ENCODE measurements at regions not wholly inside any gene's neighbourhood (a gene's known extent, or its start where the extent isn't known, plus 50 kb on each side); places are given as distances from the start of the nearest gene placed in this dataset.

GRCh38 chr2:144947709-144948037 lies 427.8 kb upstream of the ZEB2 start:
- Histone ChIP-seq H3K27me3 (no peaks in the 10 kb centered on the region), H3K27ac (no peak overlapping the region), H3K9me3 (no peaks in the 10 kb centered on the region), H3K4me3 (no peak overlapping the region), H3K36me3 (ENCODE audit: low read depth, missing control alignments) (no peaks in the 10 kb centered on the region), H3K4me1 (no peaks in the 10 kb centered on the region)
- TF ChIP-seq CTCF (IDR thresholded peaks at IDR 0.05) (no peak), POLR2A (IDR thresholded peaks at IDR 0.05) (no peak)
- intact Hi-C loops (cut with DNase I; ENCODE audit: low total_unique reads) = no loop called here
- DNase-seq = no peak
- 43 to 74% methylated on average over 2 of the region's 2 CpGs for WGBS, 2 donors

DNA sequence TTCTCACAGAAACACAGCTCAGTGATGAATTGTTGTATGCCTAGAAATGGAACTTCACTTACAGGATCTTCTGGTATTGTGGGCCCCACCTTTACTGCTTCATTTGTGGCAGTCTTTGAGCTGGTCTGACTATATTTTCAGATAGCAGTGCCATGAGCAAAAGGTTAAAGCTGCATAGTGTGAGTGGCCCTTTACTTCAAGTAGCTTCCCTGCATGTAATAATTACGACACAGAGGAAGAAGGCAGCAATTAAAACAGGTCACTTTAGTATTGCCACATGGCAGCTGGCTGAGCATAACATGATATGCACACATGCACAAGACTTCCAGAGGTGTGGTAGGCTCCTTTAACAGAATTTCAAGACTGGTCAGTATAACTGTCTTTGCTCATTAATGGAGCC lies 426.3 kb upstream of the ZEB2 start:
- TF ChIP-seq POLR2A (IDR thresholded peaks at IDR 0.05) (no peak), CTCF (IDR thresholded peaks at IDR 0.05) (no peak)
- WGBS, 2 donors = 52 to 100% methylated on average over 1 of the region's 1 CpG

GRCh38 chr2:144944546-144945220 lies 424.8 kb upstream of the ZEB2 start:
- intact Hi-C loops (cut with DNase I; ENCODE audit: low total_unique reads) = no loop called here
- Histone ChIP-seq H3K9me3 (no peaks in the 10 kb centered on the region), H3K27ac (no peak overlapping the region), H3K36me3 (ENCODE audit: low read depth, missing control alignments) (no peaks in the 10 kb centered on the region), H3K4me3 (no peak overlapping the region), H3K4me1 (no peaks in the 10 kb centered on the region), H3K27me3 (no peaks in the 10 kb centered on the region)
- 87 to 90% methylated on average over 5 of the region's 5 CpGs for WGBS, 2 donors
- TF ChIP-seq POLR2A (IDR thresholded peaks at IDR 0.05) (no peak), CTCF (IDR thresholded peaks at IDR 0.05) (no peak)
- no peak for DNase-seq

More for the DNA sequence above, 426.3 kb upstream of the ZEB2 start:
- Histone ChIP-seq H3K9me3 (no peaks in the 10 kb centered on the region), H3K27me3 (no peaks in the 10 kb centered on the region), H3K36me3 (ENCODE audit: low read depth, missing control alignments) (no peaks in the 10 kb centered on the region), H3K27ac (no peak overlapping the region), H3K4me1 (no peaks in the 10 kb centered on the region), H3K4me3 (no peak overlapping the region)
- DNase-seq = no peak
- intact Hi-C loops (cut with DNase I; ENCODE audit: low total_unique reads) = no loop called here

GRCh38 chr2:144943986-144944385 lies 424.1 kb upstream of the ZEB2 start:
- Histone ChIP-seq H3K36me3 (ENCODE audit: low read depth, missing control alignments) (no peaks in the 10 kb centered on the region), H3K4me3 (no peak overlapping the region), H3K9me3 (no peaks in the 10 kb centered on the region), H3K27me3 (no peaks in the 10 kb centered on the region), H3K27ac (no peak overlapping the region), H3K4me1 (no peaks in the 10 kb centered on the region)
- no peak for DNase-seq
- 36 to 45% methylated on average over 2 of the region's 2 CpGs for WGBS, 2 donors
- TF ChIP-seq CTCF (IDR thresholded peaks at IDR 0.05) (no peak), POLR2A (IDR thresholded peaks at IDR 0.05) (no peak)
- intact Hi-C loops (cut with DNase I; ENCODE audit: low total_unique reads) = no loop called here

DNA sequence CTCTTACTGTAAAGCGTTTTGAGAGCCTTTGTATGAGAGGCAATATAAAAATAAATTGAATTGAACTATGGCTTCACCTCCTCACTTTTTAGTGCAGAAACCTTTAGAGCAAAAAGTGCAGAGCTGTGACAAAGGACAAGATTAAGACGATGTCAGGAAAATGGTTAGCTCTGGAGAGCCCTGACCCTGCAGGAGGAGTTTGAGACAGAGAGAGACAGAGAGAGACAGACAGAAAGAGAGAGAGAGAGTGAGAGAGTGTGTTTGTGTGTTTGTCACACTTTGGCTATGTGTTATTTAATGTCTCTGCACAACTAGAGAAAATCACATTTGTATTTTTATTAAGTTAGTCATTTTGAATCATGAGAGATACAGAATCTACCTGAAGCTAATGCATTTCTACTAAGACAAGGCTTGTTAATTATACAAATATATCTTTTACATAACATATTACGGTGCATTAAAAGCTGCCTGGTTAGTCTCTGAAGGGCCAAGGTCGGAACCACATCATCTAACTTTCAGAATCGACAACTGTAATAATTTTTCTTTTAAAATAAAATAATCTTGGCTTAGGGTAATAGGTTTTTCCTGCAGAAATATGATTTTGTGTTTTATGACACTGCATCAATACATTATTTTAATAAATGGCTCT lies 423.5 kb upstream of the ZEB2 start:
- Histone ChIP-seq H3K4me3 (no peak overlapping the region), H3K9me3 (no peaks in the 10 kb centered on the region), H3K27me3 (no peaks in the 10 kb centered on the region), H3K27ac (no peak overlapping the region), H3K36me3 (ENCODE audit: low read depth, missing control alignments) (no peaks in the 10 kb centered on the region), H3K4me1 (no peaks in the 10 kb centered on the region)
- no peak for DNase-seq
- TF ChIP-seq POLR2A (IDR thresholded peaks at IDR 0.05) (no peak), CTCF (IDR thresholded peaks at IDR 0.05) (no peak)
- 64 to 68% methylated on average over 5 of the region's 5 CpGs for WGBS, 2 donors
- intact Hi-C loops (cut with DNase I; ENCODE audit: low total_unique reads) = no loop called here

Data from testis (tissue), 2 donors.